Adipocyte (in vitro differentiated cells): ENCODE measurements at regions not wholly inside any gene's neighbourhood (a gene's known extent, or its start where the extent isn't known, plus 50 kb on each side); places are given as distances from the start of the nearest gene placed in this dataset.

ENCODE experiments used
- DNase-seq: peaks from one replicate; pipeline ENCODE4 v3.0.0-alpha.2; 2015; ENCODE audit warnings: low read depth
- H3K27me3 ChIP-seq: replicated peaks from 2 replicates; pipeline ENCODE4 v1.7.0; 2013; ENCODE audit warnings: mild to moderate bottlenecking, low read length, moderate library complexity; ENCODE audit not compliant: control insufficient read depth, insufficient read depth
- H3K36me3 ChIP-seq: 2 replicates; pipeline ENCODE4 v1.7.0; 2013; ENCODE audit warnings: low read length, mild to moderate bottlenecking, moderate library complexity; ENCODE audit not compliant: control insufficient read depth, insufficient read depth, severe bottlenecking
- H3K4me1 ChIP-seq: 2 replicates; pipeline ENCODE4 v1.7.0; 2013; ENCODE audit warnings: mild to moderate bottlenecking, low read length, moderate library complexity; ENCODE audit not compliant: control insufficient read depth, insufficient read depth
- H3K4me3 ChIP-seq: 2 replicates; pipeline ENCODE4 v1.7.0; 2013; ENCODE audit warnings: mild to moderate bottlenecking, low read length, moderate library complexity
- H3K9ac ChIP-seq: 2 replicates; pipeline ENCODE4 v1.7.0; 2013; ENCODE audit warnings: mild to moderate bottlenecking, low read length, moderate library complexity
- H3K9me3 ChIP-seq: 2 replicates; pipeline ENCODE4 v1.7.0; 2013; ENCODE audit warnings: mild to moderate bottlenecking, low read length, moderate library complexity; ENCODE audit not compliant: control insufficient read depth

DNA sequence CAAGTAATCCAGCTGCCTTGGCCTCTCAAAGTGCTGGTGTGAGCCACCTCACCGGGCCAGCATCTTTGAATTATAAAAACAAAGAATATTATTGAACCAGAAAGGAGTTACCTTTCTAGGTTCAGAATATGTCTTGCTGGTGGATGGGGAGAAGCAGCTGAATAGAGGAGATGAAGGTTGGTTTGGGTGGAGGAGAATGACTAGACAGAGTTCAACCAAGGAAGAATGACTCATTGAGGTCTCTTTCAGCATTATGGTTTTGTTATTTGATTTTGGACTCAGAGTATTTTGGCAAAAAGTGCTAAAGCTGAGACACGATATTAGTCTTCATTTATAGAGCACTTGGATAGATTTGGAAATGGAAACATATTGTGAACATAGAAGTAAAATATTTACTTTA is 75.2 kb upstream of the MPDZ start:
- no peaks in the 10 kb centered on the region for H3K27me3 ChIP-seq
- no peaks in the 10 kb centered on the region for H3K9me3 ChIP-seq

DNA sequence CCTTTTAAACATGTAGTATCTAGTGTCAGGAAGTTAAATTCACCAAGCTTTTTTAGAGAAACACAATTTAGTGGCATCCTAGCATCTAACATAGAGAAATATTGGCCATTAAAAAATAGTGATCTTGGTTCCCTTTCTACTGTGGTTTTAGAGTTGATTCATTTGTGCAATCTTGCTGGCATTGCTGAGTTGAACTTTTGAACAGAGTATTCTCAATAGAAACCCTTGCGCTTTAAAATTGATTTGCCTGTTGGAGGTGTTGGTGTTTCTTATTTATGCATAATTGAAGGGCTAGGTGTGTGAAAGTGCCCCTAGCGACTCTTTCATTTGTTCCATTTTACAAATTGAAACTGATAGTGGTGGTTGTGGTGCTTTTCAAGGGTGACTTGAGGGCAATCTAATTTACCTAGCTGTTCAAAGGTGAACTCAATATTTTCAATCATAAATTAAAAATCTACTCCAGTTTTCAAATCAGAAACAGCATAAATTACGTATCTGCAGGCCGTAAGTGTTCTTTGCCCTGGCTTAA is 73.0 kb upstream of the MPDZ start:
- Histone ChIP-seq H3K36me3 (no peaks in the 10 kb centered on the region), H3K4me3 (no peak overlapping the region), H3K9ac (peak overlapping the region; percentile 13), H3K4me1 (peaks cover 17% of the 10 kb centered on the region), H3K27me3 (no peaks in the 10 kb centered on the region), H3K9me3 (no peaks in the 10 kb centered on the region)
- DNase-seq = no peak

More for the DNA sequence above, 75.2 kb upstream of the MPDZ start:
- DNase-seq = peak; percentile 9
- Histone ChIP-seq H3K9ac (no peak overlapping the region), H3K36me3 (no peaks in the 10 kb centered on the region), H3K4me1 (peaks cover 31% of the 10 kb centered on the region), H3K4me3 (no peak overlapping the region)

DNA sequence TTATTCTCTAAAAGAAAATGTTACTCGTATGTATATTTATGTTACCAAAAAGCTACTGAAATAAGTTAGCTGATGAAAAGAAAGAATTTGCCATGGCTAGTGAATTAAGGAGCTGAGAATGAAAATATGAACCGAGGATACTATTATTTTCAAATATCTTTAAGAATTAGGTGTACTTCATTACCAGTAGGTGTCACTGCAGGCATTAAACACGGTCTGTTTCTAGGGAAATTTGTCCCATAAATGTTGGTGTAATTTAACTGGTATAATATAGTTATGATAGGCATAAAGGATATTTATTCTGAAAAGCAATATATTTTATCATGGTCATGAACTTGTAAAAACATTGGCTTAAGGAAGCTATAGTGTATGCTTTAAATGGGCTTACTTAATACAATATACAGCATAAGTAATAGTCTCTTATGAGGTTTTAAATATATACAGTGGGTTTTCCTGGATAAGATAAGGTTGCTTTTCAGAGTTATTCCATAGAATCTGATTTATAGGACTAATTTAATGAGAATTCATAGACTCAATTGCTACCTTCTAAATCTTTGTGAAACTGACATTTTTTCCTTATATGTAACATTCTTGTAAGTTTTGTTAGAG is 72.4 kb upstream of the MPDZ start:
- Histone ChIP-seq H3K4me1 (peaks cover 14% of the 10 kb centered on the region), H3K9ac (peak overlapping the region; percentile 13), H3K9me3 (no peaks in the 10 kb centered on the region), H3K4me3 (no peak overlapping the region), H3K27me3 (no peaks in the 10 kb centered on the region), H3K36me3 (no peaks in the 10 kb centered on the region)
- peak; percentile 87 for DNase-seq

DNA sequence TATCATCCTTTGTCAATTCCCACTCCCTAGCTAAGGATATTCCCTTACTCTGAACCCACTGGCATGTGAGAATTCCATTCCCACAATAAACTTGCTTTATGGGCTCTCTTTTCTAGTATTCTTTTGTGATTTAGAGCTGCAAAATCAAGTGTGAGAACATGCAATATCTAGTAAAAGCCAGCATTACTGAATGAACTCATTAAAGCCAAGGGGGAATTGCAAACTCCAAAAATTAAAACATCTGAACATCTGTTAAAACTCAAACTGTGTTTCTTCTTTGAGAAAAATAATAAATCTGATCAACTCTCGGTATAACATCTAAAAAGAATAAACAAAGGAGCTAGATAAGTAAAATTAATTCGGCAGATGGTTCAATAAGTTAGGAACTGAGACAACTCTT is 53.1 kb upstream of the MPDZ start:
- Histone ChIP-seq H3K9me3 (no peaks in the 10 kb centered on the region), H3K4me3 (no peak overlapping the region), H3K4me1 (peaks cover 8% of the 10 kb centered on the region), H3K27me3 (no peaks in the 10 kb centered on the region), H3K36me3 (no peaks in the 10 kb centered on the region), H3K9ac (no peak overlapping the region)
- no peak for DNase-seq

DNA sequence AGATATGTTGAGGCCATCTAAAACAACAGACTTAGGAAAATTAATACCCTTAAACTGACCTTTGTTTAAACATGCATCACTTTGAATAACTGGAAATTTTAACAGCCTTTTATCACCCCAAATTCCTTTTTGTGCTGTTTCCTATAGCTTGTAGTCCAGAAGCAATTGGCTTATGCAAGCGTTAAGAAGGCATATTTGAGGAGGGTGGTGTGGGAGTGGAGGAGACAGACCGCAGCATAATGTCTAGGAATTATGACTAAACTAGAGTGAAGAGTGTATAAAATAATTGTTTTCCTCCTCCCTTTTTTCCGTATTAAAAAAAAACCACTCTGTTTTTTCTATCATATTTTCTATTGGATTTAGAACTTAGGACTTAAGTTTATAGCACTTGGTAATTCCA is 51.8 kb upstream of the MPDZ start:
- H3K36me3 ChIP-seq = no peaks in the 10 kb centered on the region
- H3K4me1 ChIP-seq = peaks cover 8% of the 10 kb centered on the region
- H3K27me3 ChIP-seq = no peaks in the 10 kb centered on the region
- no peaks in the 10 kb centered on the region for H3K9me3 ChIP-seq
- no peak overlapping the region for H3K9ac ChIP-seq
- no peak overlapping the region for H3K4me3 ChIP-seq
- no peak for DNase-seq

DNA sequence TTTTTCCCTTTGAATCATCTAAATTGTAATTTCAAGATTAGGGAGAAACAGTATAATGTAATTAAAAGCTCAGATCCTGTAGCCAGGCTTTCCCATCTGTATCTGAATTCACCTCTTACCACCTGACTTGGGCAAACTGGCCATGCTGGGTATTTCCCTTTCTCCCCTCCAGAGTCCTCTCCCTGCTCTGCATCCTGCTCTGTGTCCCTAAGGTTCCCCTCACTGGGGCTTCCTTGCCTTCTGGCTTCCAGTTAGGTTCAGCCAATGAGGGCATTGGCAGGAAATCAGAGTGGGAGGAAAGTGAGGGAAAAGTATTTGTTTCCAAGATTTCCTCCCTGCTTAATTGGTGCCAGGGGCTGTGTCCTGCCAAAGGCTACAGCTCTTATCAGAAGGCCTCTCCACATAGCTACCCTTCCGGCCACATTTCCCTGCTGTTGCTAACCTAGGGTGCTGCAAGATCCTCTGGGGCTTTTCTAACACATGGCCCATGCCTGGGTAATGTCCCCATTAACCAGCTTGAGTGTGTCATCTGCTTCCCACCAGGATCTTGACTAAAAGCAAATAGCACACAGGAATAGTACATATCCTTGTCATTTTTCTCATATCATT is 51.0 kb upstream of the MPDZ start:
- H3K4me3 ChIP-seq = no peak overlapping the region
- H3K9ac ChIP-seq = no peak overlapping the region
- no peaks in the 10 kb centered on the region for H3K36me3 ChIP-seq
- no peak for DNase-seq
- H3K4me1 ChIP-seq = peaks cover 8% of the 10 kb centered on the region
- H3K27me3 ChIP-seq = no peaks in the 10 kb centered on the region
- no peaks in the 10 kb centered on the region for H3K9me3 ChIP-seq
